ENCODE measurements at regions not wholly inside any gene's neighbourhood (a gene's known extent, or its start where the extent isn't known, plus 50 kb on each side); places are given as distances from the start of the nearest gene placed in this dataset.

DNA sequence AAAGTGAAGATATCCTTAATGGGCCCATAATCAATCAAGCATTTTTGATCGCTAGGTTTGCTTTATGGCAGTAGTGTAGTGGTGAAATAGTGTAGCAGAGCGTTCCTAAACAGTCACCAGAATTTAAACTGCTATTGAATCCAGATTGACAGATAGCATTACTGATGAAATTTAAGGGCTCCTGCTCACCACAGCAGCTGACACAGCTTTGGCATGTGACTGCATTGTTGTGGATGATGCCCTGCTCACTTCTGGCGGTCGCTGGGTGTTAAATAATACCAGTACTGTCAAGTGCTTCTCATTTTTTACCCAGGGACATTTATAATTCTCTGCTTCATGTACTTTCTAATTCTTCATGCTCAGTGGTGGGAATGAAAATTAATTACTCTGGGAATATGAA is 102.0 kb upstream of the ARHGAP24 start:
- TF ChIP-seq, protein P1, sequence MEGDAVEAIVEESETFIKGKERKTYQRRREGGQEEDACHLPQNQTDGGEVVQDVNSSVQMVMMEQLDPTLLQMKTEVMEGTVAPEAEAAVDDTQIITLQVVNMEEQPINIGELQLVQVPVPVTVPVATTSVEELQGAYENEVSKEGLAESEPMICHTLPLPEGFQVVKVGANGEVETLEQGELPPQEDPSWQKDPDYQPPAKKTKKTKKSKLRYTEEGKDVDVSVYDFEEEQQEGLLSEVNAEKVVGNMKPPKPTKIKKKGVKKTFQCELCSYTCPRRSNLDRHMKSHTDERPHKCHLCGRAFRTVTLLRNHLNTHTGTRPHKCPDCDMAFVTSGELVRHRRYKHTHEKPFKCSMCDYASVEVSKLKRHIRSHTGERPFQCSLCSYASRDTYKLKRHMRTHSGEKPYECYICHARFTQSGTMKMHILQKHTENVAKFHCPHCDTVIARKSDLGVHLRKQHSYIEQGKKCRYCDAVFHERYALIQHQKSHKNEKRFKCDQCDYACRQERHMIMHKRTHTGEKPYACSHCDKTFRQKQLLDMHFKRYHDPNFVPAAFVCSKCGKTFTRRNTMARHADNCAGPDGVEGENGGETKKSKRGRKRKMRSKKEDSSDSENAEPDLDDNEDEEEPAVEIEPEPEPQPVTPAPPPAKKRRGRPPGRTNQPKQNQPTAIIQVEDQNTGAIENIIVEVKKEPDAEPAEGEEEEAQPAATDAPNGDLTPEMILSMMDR (IDR thresholded peaks at IDR 0.05): no peak
- no peak for TF ChIP-seq POLR2A (IDR thresholded peaks at IDR 0.05)
